Peyer's patch (tissue), 4 donors: ENCODE measurements at regions not wholly inside any gene's neighbourhood (a gene's known extent, or its start where the extent isn't known, plus 50 kb on each side); places are given as distances from the start of the nearest gene placed in this dataset.

Experiments used
- DNase-seq, 3 donors: peaks; one replicate each; pipeline ENCODE4 v3.0.0-alpha.2; 2017 to 2019
- H3K27ac ChIP-seq, 4 donors: fragments of 200-600 bp; sonication (generic); one replicate each; pipeline ENCODE4 v1.5.1; 2016 to 2019
- H3K27me3 ChIP-seq, 2 donors: fragments of 200-600 bp; sonication (generic); one replicate each; pipeline ENCODE4 v1.5.1; 2019
- H3K36me3 ChIP-seq, 3 donors: fragments of 200-600 bp; sonication (generic); one replicate each; pipeline ENCODE4 v1.5.1; 2016 to 2019
- H3K4me1 ChIP-seq, 4 donors: fragments of 200-600 bp; sonication (generic); one replicate each; pipeline ENCODE4 v1.5.1; 2016 to 2019
- H3K4me3 ChIP-seq, 4 donors: fragments of 200-600 bp; sonication (generic); 1 replicate in 3 of 4; 2 replicates in 1 of 4; pipeline ENCODE4 v1.5.1; 2016 to 2019; ENCODE audit warnings: mild to moderate bottlenecking in 1 of 4
- H3K9me3 ChIP-seq, 4 donors: fragments of 200-600 bp; sonication (generic); one replicate each; pipeline ENCODE4 v1.5.1; 2016 to 2019; ENCODE audit warnings: mild to moderate bottlenecking in 1 of 4
- POLR2A ChIP-seq, 2 donors: fragments of 450-650 bp; IDR thresholded peaks; one replicate each; pipeline ENCODE4 v1.5.1; 2017; ENCODE audit warnings: antibody characterized with exemption in 2 of 2, mild to moderate bottlenecking in 2 of 2, moderate library complexity in 2 of 2
- TF ChIP-seq, protein P1 (sequence below), 6 experiments: fragments of 450-650 bp in 4 of 6; fragments of 200-600 bp in 2 of 6; sonication (generic) in 1 of 6; IDR thresholded peaks; one replicate each; pipeline ENCODE4 v1.5.1; 2017 to 2019; ENCODE audit warnings: antibody characterized with exemption in 6 of 6, mild to moderate bottlenecking in 3 of 6, moderate library complexity in 1 of 6

DNA sequence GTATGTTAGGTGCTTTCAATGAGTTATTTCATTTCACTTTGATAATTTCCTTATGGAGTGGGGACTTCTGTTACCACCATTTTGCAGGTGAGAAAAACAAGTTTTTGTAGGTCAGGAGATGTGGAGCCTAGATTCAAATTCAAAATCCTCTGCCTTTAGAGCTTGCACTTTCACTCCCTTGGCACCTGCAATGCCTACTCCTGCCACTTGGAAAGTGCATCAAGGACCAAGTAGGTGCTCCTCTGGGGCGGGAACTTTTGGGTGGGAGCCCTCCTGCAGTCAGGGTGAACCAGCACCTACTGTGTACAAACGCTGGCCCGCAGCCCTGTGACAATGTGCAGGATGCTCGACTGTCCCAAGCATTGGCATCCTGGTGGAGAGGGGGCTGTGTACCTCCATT is 199.0 kb downstream of the EMX2 start:
- Histone ChIP-seq H3K36me3 (no peaks in the 10 kb centered on the region), H3K4me1 (no peaks in the 10 kb centered on the region), H3K4me3 (no peak overlapping the region), H3K27ac (no peak overlapping the region), H3K27me3 (no peaks in the 10 kb centered on the region), H3K9me3 (no peaks in the 10 kb centered on the region)
- DNase-seq = no peak
- no peak for TF ChIP-seq POLR2A (IDR thresholded peaks at IDR 0.05)
- TF ChIP-seq, protein P1, sequence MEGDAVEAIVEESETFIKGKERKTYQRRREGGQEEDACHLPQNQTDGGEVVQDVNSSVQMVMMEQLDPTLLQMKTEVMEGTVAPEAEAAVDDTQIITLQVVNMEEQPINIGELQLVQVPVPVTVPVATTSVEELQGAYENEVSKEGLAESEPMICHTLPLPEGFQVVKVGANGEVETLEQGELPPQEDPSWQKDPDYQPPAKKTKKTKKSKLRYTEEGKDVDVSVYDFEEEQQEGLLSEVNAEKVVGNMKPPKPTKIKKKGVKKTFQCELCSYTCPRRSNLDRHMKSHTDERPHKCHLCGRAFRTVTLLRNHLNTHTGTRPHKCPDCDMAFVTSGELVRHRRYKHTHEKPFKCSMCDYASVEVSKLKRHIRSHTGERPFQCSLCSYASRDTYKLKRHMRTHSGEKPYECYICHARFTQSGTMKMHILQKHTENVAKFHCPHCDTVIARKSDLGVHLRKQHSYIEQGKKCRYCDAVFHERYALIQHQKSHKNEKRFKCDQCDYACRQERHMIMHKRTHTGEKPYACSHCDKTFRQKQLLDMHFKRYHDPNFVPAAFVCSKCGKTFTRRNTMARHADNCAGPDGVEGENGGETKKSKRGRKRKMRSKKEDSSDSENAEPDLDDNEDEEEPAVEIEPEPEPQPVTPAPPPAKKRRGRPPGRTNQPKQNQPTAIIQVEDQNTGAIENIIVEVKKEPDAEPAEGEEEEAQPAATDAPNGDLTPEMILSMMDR (IDR thresholded peaks at IDR 0.05) = no peak

DNA sequence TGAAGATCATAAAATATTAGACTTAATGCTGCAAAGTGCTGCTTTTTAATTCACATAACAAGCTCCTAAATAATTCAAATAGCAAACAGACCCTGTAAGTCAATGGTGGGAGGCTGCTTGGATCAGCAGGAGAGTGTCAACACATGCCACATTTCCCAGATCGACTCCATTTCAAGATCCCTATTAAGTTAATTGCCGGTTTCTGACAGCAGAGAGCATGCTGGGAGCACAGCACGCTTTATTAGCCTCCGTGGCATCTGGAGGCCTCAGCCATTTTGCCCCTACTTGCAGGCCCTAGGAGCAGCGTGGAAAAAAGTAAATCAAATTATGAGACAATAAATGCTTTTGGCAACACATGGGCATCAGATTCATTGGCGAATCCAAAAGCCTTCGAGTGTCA is 201.0 kb downstream of the EMX2 start:
- Histone ChIP-seq H3K27me3 (no peaks in the 10 kb centered on the region), H3K9me3 (no peaks in the 10 kb centered on the region), H3K27ac (no peak overlapping the region), H3K36me3 (no peaks in the 10 kb centered on the region), H3K4me3 (no peak overlapping the region), H3K4me1 (no peaks in the 10 kb centered on the region)
- TF ChIP-seq, protein P1 (IDR thresholded peaks at IDR 0.05) = no peak
- no peak for TF ChIP-seq POLR2A (IDR thresholded peaks at IDR 0.05)
- DNase-seq = no peak

DNA sequence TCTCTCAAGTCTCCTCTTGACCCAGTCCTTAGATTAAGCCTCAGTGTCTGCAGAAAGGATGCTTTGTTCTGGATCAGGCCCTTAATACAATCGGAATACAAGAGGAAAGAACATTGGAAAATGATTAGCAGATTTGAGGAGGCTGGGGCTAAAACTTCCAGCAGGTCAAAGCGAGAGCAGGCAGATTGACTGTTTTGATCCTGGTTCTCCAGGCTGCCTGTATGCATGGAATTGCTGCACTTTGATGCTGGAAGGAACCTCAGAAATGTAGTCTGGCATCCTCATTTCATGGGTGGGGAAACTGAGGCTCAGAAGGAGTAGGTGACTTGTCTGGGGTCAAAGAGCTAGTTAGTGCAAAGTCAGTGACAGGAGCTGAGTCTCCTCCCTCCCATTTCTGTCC is 202.8 kb downstream of the EMX2 start:
- Histone ChIP-seq H3K4me1 (no peaks in the 10 kb centered on the region), H3K27ac (no peak overlapping the region), H3K9me3 (no peaks in the 10 kb centered on the region), H3K36me3 (no peaks in the 10 kb centered on the region), H3K4me3 (no peak overlapping the region), H3K27me3 (no peaks in the 10 kb centered on the region)
- no peak for DNase-seq
- TF ChIP-seq, protein P1 (IDR thresholded peaks at IDR 0.05) = no peak
- TF ChIP-seq POLR2A (IDR thresholded peaks at IDR 0.05) = no peak

DNA sequence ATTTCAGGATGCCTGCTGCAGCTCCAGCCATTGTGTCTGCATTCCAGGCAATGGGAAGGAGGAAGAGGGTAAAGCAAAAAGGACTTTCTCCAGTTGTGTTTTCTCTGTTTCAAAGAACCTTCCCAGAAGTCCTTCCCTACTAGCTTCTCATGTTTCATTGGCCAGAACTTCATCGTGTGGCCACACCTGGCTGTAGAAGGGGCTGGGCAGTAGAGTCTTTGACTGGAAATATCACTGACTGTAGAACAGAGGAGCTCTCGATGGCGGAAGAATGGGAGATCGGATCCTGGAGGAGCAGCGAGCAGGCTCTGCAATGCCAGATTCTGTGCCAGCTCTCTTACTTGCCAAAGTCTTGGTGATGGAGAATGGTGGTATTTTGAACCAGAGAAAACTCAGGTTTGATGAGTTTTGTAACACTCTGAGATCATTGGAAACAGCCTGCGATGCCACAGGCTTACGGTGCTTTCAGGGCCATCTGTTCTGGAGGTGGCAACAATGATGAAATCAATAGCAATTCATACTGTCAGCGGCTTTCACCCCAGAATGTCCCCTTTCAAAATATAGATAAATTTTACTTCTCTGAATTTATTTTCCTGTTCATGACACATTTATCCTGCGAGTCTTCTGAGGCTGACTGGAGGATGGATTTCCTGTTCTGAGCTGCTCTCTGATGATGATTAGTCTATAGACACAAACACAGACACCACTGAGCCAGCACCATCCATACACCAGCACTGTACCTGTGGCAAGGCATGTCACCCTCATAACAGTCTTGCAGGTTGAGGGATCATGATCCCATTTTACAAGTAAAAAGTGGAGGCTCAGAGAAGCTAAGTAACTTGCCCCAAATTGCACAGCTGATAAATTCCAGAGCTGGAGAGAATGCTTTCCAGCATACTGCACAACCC is 204.2 kb downstream of the EMX2 start:
- Histone ChIP-seq H3K4me1 (no peaks in the 10 kb centered on the region), H3K27ac (no peak overlapping the region), H3K4me3 (no peak overlapping the region), H3K27me3 (no peaks in the 10 kb centered on the region), H3K9me3 (no peaks in the 10 kb centered on the region), H3K36me3 (no peaks in the 10 kb centered on the region)
- DNase-seq = no peak
- no peak for TF ChIP-seq POLR2A (IDR thresholded peaks at IDR 0.05)
- TF ChIP-seq, protein P1 (IDR thresholded peaks at IDR 0.05) = no peak

DNA sequence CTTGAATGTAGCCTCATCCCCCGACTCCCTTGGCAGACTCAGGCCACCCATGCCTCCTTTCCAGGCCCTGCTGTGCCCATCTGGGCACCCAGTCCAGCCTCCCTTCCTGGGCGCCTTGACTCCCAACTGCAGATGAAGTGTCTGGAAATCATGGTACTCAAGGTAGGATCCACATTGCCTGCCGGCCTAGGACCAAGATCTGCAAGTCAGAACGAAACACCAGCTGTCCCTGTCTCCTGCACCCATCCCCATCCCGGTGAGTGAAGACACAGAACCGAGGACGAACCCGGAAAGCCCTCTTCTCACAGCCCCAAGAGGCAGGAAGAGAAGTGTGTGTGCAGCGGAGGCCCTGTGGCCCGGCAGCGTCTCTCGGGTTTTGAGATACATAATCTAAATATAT is 205.1 kb downstream of the EMX2 start:
- DNase-seq = no peak
- TF ChIP-seq, protein P1 (IDR thresholded peaks at IDR 0.05) = no peak
- no peak for TF ChIP-seq POLR2A (IDR thresholded peaks at IDR 0.05)
- Histone ChIP-seq H3K27me3 (no peaks in the 10 kb centered on the region), H3K4me1 (no peaks in the 10 kb centered on the region), H3K9me3 (no peaks in the 10 kb centered on the region), H3K36me3 (no peaks in the 10 kb centered on the region), H3K27ac (no peak overlapping the region), H3K4me3 (no peak overlapping the region)
